ENCODE measurements at regions not wholly inside any gene's neighbourhood (a gene's known extent, or its start where the extent isn't known, plus 50 kb on each side); places are given as distances from the start of the nearest gene placed in this dataset.

DNA sequence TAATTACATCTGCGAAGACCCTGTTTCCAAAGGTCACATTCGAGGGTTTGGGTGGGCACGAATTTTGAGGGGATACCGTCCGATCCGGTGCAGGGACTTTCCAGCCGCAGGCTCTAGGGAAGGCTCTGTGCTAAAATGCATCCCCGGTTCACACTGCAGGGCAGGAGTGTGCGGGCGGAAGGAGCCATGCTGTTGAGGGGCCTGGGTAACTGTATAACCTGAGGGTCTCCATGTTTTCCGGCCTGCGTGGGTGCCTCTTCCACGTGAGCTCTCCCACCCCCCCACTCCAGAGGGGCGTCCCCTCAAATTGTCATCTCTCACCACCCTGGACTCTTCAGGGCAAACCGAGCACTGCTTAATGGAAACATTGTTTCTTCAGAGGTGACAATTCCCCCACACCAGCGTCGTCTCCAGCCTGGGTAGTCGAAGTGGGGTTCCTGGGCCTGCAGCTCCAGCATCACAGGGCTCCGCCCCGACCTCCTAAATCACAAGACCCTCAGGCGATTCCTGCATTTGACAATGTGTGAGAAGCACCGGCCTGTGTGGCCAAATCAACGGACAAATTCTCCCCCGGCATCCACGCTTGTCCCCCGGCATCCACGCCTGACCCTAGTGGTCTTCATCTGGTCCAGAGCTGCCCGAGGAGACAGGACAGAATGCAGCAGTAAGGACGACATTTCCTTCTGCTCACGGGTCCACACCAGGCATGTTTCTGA lies 51.2 kb downstream of the FOXL3 start:
- no peak for DNase-seq

GRCh38 chr7:341841-342638 lies 52.1 kb downstream of the FOXL3 start:
- no peak for DNase-seq

GRCh38 chr7:342681-343216 lies 52.8 kb downstream of the FOXL3 start:
- no peak for DNase-seq

DNA sequence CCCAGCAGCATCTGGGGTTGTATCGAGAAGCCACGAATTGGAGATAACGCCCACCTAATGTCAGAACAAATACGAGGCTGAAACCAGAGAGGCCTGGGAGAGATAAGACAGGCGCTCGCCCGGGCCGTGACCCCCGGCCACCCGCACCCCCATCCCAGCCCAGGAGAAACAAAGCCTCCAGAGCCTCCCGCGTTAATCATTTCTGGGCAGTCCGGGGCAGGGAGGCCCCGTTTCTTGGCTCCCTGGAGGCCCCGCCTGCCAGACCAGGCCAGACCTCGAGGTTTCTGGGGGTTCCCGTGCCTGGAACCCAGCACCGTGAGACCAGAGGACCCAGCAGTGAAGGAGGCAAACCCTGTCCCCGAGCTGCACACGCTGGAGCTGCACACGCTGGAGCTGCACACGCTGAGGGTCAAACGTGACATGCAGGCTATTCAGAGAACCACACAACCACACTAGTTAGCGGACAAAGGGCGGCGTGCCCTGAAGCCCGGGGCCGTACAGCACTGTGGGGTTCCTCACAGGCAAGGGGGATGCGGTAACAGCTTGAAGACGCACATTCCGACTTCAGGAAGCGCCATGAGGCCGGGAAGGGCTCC lies 53.4 kb downstream of the FOXL3 start:
- DNase-seq, result no peak

GRCh38 chr7:343864-344607 lies 54.1 kb downstream of the FOXL3 start:
- DNase-seq, result no peak

- DNase-seq, result no peak
Observed at GRCh38 chr7:344608-344994, 54.6 kb downstream of the FOXL3 start.

GRCh38 chr7:346116-346898 lies 56.3 kb downstream of the FOXL3 start:
- DNase-seq, result no peak

- no peak for DNase-seq
Observed at GRCh38 chr7:347001-347590, 57.1 kb downstream of the FOXL3 start.

GRCh38 chr7:347644-348479 lies 57.9 kb downstream of the FOXL3 start:
- DNase-seq, result no peak

DNA sequence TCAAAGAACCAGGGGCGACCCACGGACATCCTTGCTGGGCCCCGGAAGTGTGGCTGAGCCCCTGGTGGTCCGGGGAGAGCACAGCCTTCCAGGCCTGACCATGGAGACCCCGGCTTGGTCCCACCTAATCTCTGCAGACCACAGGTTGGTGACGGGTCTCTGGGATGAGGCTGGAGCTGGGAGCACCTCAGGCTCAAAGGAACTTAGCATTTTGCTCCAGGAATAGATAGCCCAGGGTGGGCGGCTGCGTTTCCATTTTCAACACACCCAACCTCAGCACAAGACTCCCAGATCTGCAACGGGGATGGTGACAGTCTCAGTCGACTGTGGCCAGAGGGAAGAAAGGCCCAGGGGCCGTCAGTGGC lies 58.5 kb downstream of the FOXL3 start:
- no peak for DNase-seq

- DNase-seq, result no peak
Observed at GRCh38 chr7:348962-349743, 59.2 kb downstream of the FOXL3 start.

DNA sequence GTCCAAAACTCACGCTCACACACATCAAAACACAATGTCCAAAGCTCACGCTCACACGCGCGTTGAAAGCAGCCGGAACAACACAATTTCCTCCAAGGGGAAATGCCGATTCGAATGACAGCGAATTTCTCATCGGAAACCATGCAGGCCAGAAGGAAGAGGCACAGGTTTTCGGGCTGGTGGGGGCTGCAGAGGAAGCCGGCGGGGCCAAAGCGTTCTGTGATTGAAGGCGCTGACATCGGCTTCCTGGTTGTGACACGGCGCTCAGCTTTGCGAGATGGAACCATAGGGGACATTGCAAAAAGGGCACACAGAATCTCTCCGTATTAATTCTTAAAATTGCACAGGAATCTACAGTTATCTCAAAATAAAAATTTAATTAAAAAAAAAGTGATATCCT lies 61.3 kb downstream of the FOXL3 start:
- no peak for DNase-seq

DNA sequence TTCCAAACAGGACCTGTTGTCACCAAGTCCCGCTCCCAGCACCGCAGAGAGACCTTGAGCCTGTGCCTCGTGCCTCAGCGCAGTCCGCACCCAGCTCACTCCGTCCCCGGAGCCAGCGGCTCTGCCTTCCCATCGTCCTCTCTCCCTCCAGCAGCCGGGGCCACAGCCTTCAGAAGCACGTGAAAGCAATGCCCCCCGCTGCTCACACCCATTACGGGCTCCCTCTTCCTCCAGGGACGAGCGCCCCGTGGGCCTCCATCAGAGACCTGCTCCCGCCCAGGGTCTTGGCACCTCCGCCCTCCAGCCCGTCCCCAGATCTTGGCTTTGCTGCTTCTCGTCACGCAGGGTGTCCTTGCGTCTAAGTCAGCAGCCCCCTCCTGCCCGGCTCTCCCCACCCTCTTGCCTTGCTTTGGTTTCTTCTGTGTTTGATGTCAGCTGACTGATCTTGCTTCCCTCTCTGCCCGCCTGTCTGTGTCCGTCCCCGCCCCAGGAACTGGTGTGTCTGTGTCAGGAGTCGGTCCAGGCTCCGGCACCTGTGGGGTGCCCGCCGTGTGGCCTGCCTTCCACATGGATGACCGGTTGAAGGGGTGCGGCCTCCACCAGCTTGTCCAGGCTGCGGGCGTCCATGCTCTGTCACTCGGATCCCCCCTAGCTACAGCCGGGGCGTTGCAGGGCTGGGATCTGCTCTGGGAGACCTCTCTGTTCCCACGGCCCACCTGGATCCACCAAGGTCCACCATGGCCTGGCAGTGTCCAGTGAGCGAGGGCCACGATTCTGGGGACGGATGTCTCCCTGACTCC lies 61.9 kb downstream of the FOXL3 start:
- no peak for DNase-seq

- no peak for DNase-seq
Observed at GRCh38 chr7:353746-354325, 63.9 kb downstream of the FOXL3 start.

GRCh38 chr7:354597-355470 lies 64.9 kb downstream of the FOXL3 start:
- no peak for DNase-seq

- DNase-seq, result no peak
Observed at GRCh38 chr7:355568-355967, 65.6 kb downstream of the FOXL3 start.

DNA sequence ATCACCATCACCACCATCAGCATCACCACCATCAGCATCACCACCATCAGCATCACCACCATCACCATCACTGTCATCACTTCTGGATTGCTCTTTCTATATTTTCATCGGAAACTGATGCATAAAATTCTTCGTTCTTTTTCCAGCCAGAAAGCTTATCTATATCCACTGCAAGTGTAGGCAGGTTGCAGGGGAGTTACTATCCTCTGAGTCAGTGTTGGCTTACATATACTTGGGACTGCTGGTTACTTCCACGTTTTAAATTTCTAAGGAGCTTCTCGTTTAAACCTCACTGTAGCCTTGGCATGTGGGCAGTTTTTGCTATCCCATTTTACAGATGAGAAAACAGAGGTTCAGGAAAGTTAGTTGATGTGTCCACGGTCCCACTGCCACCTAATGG lies 66.1 kb downstream of the FOXL3 start:
- DNase-seq, result no peak
